ENCODE measurements at regions not wholly inside any gene's neighbourhood (a gene's known extent, or its start where the extent isn't known, plus 50 kb on each side); places are given as distances from the start of the nearest gene placed in this dataset.

DNA sequence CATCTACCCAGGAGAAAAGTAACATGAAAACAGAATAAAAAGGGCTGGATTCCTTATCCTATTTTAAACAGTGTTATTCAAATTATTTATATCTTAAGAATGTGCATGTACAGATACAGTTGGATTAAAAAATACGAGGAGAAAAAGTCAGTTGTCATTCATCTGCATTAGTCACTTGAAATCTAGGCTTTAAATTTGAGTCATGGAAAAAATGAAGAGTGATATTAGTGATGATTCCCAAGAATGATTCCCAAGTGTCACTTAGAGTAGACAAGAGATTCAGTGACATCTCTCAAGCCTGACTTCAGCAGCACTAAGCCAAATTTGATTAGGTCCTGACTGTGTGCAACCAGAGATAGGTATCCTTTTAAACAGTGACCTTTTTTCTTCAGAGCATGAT is 394.2 kb downstream of the IRS1 start:
- Histone ChIP-seq H3K4me1 (ENCODE audit: control insufficient read depth in 4 of 4, insufficient read depth in 4 of 4, low read length in 3 of 4) (no peaks in the 10 kb centered on the region), H3K36me3 (ENCODE audit: control insufficient read depth in 4 of 4, insufficient read depth in 3 of 4, low read depth in 1 of 4, low read length in 3 of 4) (no peaks in the 10 kb centered on the region), H3K27ac (ENCODE audit: low read depth in 1 of 2, low read length in 2 of 2) (no peak overlapping the region), H3K9ac (ENCODE audit: low read depth in 1 of 2, low read length in 2 of 2) (no peak overlapping the region), H3K27me3 (ENCODE audit: control insufficient read depth in 4 of 4, insufficient read depth in 4 of 4, low read length in 3 of 4) (no peaks in the 10 kb centered on the region), H3K4me3 (ENCODE audit: low read depth in 1 of 3, low read length in 3 of 3) (no peak overlapping the region), H3K9me3 (ENCODE audit: control insufficient read depth in 4 of 4, low read length in 3 of 4) (no peaks in the 10 kb centered on the region)
- no peak for TF ChIP-seq EGR1 (IDR thresholded peaks at IDR 0.05; ENCODE audit: low read depth in 2 of 2)
- 78% methylated on average over 1 of the region's 1 CpG for WGBS
- no peak for DNase-seq (ENCODE audit: low spot score)

DNA sequence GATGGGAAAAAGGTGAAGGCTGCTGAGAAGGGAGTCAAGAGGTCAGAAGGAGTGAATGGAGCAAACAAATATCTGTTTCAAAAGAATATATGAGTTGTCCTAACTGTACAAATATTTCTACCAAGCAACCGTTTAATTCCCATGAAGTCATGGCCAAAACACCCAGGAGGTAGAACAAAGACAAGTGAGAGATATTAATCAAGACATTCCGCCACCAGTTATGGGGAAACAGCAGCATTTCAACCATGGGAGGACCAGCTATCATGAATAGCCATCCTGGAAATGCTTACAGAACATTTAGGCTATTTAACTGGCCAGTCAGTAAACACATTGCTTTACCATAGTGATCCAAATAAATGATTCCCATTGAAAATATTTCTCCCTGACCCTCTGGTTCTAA is 396.3 kb downstream of the IRS1 start:
- no peak overlapping the region for H3K4me3 ChIP-seq (ENCODE audit: low read depth in 1 of 3, low read length in 3 of 3)
- 66% methylated on average over 2 of the region's 2 CpGs for WGBS
- DNase-seq (ENCODE audit: low spot score), result no peak

More for the DNA sequence above, 396.3 kb downstream of the IRS1 start:
- Histone ChIP-seq H3K27me3 (ENCODE audit: control insufficient read depth in 4 of 4, insufficient read depth in 4 of 4, low read length in 3 of 4) (no peaks in the 10 kb centered on the region), H3K9me3 (ENCODE audit: control insufficient read depth in 4 of 4, low read length in 3 of 4) (no peaks in the 10 kb centered on the region), H3K4me1 (ENCODE audit: control insufficient read depth in 4 of 4, insufficient read depth in 4 of 4, low read length in 3 of 4) (peaks cover 0 to 5% (median 0%) of the 10 kb centered on the region in 4 donors), H3K27ac (ENCODE audit: low read depth in 1 of 2, low read length in 2 of 2) (no peak overlapping the region), H3K9ac (ENCODE audit: low read depth in 1 of 2, low read length in 2 of 2) (no peak overlapping the region), H3K36me3 (ENCODE audit: control insufficient read depth in 4 of 4, insufficient read depth in 3 of 4, low read depth in 1 of 4, low read length in 3 of 4) (no peaks in the 10 kb centered on the region)
- TF ChIP-seq JUND (IDR thresholded peaks at IDR 0.05) (no peak), EGR1 (IDR thresholded peaks at IDR 0.05; ENCODE audit: low read depth in 2 of 2) (no peak), HNF4A (conservative IDR thresholded peaks at IDR 0.05) (no peak), GABPA (IDR thresholded peaks at IDR 0.05 in 1 of 2, conservative IDR thresholded peaks at IDR 0.05 in 1 of 2) (no peak), RAD21 (IDR thresholded peaks at IDR 0.05) (no peak), NR2F2 (IDR thresholded peaks at IDR 0.05) (no peak), HNF4G (IDR thresholded peaks at IDR 0.05) (no peak), YY1 (IDR thresholded peaks at IDR 0.05) (no peak), TAF1 (conservative IDR thresholded peaks at IDR 0.05) (no peak), SP1 (IDR thresholded peaks at IDR 0.05) (no peak), RXRA (IDR thresholded peaks at IDR 0.05) (no peak), FOXA1 (IDR thresholded peaks at IDR 0.05) (no peak), FOXA2 (IDR thresholded peaks at IDR 0.05) (no peak)
- TF ChIP-seq, protein P1, sequence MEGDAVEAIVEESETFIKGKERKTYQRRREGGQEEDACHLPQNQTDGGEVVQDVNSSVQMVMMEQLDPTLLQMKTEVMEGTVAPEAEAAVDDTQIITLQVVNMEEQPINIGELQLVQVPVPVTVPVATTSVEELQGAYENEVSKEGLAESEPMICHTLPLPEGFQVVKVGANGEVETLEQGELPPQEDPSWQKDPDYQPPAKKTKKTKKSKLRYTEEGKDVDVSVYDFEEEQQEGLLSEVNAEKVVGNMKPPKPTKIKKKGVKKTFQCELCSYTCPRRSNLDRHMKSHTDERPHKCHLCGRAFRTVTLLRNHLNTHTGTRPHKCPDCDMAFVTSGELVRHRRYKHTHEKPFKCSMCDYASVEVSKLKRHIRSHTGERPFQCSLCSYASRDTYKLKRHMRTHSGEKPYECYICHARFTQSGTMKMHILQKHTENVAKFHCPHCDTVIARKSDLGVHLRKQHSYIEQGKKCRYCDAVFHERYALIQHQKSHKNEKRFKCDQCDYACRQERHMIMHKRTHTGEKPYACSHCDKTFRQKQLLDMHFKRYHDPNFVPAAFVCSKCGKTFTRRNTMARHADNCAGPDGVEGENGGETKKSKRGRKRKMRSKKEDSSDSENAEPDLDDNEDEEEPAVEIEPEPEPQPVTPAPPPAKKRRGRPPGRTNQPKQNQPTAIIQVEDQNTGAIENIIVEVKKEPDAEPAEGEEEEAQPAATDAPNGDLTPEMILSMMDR (IDR thresholded peaks at IDR 0.05; ENCODE audit: low read depth, low read length, missing input control), result no peak
- TF ChIP-seq, protein P2, sequence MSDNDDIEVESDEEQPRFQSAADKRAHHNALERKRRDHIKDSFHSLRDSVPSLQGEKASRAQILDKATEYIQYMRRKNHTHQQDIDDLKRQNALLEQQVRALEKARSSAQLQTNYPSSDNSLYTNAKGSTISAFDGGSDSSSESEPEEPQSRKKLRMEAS (IDR thresholded peaks at IDR 0.05), result no peak
- TF ChIP-seq, protein P3, sequence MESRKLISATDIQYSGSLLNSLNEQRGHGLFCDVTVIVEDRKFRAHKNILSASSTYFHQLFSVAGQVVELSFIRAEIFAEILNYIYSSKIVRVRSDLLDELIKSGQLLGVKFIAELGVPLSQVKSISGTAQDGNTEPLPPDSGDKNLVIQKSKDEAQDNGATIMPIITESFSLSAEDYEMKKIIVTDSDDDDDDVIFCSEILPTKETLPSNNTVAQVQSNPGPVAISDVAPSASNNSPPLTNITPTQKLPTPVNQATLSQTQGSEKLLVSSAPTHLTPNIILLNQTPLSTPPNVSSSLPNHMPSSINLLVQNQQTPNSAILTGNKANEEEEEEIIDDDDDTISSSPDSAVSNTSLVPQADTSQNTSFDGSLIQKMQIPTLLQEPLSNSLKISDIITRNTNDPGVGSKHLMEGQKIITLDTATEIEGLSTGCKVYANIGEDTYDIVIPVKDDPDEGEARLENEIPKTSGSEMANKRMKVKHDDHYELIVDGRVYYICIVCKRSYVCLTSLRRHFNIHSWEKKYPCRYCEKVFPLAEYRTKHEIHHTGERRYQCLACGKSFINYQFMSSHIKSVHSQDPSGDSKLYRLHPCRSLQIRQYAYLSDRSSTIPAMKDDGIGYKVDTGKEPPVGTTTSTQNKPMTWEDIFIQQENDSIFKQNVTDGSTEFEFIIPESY (IDR thresholded peaks at IDR 0.05), result no peak
- TF ChIP-seq, protein P4, sequence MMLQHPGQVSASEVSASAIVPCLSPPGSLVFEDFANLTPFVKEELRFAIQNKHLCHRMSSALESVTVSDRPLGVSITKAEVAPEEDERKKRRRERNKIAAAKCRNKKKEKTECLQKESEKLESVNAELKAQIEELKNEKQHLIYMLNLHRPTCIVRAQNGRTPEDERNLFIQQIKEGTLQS (IDR thresholded peaks at IDR 0.05), result no peak
- TF ChIP-seq, protein P5, sequence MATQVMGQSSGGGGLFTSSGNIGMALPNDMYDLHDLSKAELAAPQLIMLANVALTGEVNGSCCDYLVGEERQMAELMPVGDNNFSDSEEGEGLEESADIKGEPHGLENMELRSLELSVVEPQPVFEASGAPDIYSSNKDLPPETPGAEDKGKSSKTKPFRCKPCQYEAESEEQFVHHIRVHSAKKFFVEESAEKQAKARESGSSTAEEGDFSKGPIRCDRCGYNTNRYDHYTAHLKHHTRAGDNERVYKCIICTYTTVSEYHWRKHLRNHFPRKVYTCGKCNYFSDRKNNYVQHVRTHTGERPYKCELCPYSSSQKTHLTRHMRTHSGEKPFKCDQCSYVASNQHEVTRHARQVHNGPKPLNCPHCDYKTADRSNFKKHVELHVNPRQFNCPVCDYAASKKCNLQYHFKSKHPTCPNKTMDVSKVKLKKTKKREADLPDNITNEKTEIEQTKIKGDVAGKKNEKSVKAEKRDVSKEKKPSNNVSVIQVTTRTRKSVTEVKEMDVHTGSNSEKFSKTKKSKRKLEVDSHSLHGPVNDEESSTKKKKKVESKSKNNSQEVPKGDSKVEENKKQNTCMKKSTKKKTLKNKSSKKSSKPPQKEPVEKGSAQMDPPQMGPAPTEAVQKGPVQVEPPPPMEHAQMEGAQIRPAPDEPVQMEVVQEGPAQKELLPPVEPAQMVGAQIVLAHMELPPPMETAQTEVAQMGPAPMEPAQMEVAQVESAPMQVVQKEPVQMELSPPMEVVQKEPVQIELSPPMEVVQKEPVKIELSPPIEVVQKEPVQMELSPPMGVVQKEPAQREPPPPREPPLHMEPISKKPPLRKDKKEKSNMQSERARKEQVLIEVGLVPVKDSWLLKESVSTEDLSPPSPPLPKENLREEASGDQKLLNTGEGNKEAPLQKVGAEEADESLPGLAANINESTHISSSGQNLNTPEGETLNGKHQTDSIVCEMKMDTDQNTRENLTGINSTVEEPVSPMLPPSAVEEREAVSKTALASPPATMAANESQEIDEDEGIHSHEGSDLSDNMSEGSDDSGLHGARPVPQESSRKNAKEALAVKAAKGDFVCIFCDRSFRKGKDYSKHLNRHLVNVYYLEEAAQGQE (IDR thresholded peaks at IDR 0.05), result no peak

Measured in liver (tissue), 8 donors.